Jurkat, Clone E6-1 (cell line): ENCODE measurements at regions not wholly inside any gene's neighbourhood (a gene's known extent, or its start where the extent isn't known, plus 50 kb on each side); places are given as distances from the start of the nearest gene placed in this dataset.

Experiments used
- DNase-seq: peaks from one replicate; pipeline ENCODE4 v3.0.0-alpha.2; 2011; ENCODE audit warnings: low read depth, low spot score
- H3K4me3 ChIP-seq: 2 replicates; pipeline ENCODE4 v1.5.1; 2011; ENCODE audit warnings: mild to moderate bottlenecking, low read length, control low read depth, moderate library complexity

DNA sequence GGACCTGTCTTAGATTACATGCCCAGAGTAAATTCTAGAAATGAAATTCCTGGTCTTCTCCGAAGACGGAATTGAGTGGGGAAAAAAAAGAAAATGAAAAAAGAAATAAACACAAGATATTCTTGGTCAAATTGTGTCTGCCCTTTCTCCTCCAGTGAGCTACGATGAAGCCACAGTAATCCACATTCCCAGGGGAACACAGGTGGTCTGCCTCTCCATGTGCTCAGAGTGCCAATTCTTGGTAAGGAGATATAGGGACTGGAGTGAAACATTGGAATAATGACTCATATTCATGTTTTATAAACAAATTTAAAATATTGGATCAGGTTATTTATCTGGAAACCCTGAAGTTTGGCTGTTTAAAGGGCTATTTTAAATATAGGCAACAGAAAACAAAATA lies 54.2 kb upstream of the MGST2 start:
- DNase-seq, result no peak
- no peak overlapping the region for H3K4me3 ChIP-seq

DNA sequence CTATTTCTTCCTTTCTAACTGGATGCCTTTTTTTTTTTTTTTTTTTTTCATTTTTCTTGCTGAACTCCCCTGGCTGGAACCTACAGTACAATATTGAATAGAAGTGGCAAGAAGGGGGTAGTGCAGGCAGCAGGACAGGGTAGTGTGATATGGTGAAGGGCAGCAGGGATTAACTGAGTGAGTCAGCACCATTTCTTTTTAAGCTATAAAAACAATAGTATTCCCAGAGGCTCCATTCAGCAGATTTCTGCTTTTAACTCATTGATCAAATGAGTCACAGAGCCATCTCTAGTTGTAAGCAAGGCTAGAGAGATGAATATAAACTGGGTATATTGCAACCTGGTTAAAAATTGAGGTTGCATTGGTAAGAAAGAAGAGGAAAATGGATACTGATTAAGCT lies 53.6 kb upstream of the SETD7 start:
- DNase-seq, result no peak
- H3K4me3 ChIP-seq, result no peak overlapping the region

DNA sequence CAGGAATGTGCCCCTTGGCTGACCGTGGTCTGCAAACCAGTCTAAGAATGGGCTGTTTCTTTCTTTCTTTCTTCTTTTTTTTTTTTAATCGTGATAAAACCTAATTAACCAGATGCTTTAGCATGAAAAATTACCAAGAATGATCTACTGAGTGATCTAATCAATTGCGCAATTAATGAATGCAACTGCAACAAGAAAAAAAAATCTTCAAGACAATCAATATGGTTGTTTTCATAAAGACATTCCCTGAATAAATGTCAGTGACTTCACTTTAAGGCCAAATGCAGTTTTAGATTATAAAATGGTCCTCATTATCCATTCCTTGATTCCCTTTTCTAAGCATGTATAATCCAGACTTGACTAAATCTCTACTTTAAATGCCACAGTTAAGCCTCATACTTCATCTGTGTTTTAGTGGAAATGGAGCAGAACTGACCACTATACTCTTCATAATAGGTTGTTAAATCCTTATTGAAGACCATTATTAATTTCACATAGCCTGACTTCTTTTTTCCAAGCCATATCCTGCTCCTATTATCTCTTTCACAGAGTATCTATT lies 51.6 kb upstream of the SETD7 start:
- no peak for DNase-seq
- no peak overlapping the region for H3K4me3 ChIP-seq

DNA sequence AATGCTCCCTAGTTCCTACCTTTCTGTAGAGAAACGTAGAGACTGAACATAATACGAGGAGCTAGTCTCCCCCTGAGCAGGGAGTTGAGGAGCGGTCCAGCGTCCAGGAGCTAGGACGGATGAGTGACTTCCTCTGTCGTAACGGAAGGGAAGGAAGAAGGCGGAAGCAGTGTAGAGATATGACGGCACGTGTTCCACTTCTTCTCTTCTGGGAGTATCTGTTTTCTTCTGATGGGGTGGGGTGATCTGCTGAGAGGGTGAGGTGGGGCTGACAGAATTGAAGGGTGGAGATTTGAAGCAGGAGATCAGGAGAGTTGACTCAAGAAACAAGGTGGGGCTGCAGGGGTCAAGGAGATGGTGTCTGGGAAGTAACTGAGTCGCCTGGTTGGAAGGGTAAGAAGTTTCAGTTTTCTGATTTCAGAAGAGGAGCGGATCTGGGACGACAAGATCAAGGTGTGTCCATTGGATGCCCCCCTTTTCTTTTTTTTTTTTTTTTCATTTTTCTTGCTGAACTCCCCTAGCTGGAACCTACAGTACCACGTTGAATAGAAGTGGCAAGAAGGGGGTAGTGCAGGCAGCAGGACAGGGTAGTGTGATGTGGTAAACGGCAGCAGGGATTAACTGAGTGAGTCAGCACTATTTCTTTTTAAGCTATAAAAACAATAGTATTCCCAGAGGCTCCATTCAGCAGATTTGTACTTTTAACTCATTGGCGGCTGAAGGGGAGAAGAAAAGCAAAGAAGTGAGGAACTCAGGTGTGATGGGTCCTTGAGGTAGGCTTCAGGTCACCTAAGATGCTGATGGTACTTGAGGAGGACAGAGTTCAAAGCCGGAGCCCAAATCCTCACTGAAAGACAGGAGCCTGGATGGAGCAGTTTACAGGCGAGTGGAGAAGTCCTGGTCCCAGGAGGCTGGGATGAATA lies 50.8 kb upstream of the SETD7 start:
- peak; percentile 28 for DNase-seq
- no peak overlapping the region for H3K4me3 ChIP-seq

DNA sequence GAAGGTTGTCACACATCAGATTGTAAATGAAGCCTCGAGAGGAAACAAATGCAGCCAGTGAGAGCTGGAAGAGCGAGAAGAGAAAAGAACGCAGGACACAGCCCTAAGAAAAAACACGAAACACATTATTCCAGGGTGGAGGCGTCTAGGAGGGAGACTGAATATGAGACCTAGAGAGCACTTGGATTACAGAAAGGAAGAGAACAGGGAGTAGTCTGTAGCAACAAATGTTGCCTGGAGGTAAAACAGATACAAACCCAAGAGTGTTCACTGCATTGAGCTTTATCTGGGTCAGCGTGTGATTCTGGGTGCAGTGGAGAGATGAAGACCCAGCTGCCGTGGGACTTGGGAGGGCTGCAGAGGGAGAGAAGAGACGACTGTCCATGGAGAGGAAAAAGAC lies 50.1 kb upstream of the SETD7 start:
- no peak for DNase-seq
- H3K4me3 ChIP-seq, result no peak overlapping the region
